ENCODE measurements at regions not wholly inside any gene's neighbourhood (a gene's known extent, or its start where the extent isn't known, plus 50 kb on each side); places are given as distances from the start of the nearest gene placed in this dataset.

DNA sequence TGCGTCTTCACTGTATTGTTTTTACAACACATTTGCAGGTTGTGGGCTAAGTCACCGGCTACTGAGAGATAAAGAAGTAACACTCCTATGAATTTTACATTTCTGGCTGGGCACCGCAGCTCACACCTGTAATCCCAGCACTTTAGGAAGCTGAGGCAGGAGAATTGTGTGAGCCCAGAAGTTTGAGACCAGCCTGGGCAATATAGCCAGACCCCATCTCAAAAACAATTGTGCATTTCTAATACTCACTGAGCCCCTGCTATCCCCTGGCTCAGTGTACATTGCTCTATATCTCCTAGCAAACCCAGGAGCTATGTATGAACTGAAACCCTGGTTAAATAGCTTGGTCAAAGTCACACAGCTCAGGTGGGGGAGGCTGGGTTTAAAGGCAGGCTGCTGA, 108.7 kb downstream of the ZNF281 start (continued):
- TF ChIP-seq, protein P1, sequence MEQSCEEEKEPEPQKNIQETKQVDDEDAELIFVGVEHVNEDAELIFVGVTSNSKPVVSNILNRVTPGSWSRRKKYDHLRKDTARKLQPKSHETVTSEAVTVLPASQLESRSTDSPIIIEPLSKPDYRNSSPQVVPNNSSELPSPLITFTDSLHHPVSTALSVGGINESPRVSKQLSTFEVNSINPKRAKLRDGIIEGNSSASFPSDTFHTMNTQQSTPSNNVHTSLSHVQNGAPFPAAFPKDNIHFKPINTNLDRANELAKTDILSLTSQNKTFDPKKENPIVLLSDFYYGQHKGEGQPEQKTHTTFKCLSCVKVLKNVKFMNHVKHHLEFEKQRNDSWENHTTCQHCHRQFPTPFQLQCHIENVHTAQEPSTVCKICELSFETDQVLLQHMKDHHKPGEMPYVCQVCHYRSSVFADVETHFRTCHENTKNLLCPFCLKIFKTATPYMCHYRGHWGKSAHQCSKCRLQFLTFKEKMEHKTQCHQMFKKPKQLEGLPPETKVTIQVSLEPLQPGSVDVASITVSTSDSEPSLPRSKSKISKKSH (CRISPR knock-in tag; IDR thresholded peaks at IDR 0.05; ENCODE audit: borderline replicate concordance), result no peak
- TF ChIP-seq ZNF256 (CRISPR knock-in tag; conservative IDR thresholded peaks at IDR 0.05), result no peak

DNA sequence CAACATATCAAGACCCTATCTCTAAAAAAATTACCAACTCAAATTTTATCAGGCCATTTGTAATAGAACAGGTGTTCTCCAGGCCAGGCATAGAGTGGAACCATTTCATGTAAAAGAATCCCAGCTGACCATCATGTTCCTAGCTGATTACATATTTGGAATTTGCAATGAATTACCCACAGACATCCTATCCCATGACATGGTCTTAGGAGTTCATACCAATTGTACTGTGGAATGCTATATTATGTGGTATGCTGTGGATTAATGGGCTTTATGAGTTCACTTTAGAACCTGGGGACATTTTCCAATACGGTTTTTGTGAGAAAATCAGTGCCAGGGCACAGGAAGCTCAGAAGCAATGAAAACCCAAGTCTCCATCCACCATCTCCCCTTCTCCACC, 110.3 kb downstream of the ZNF281 start:
- H4K20me1 ChIP-seq (ENCODE audit: insufficient read depth, low read length), result no peaks in the 10 kb centered on the region
- FAIRE-seq (no peak), ATAC-seq (no peak), DNase-seq (ENCODE audit: low spot score) (no peak)
- ChIA-PET CTCF (ENCODE audit: low intra/inter-chr PET ratio, low total read pairs) (no interaction called here), POLR2A (no interaction called here)
- no peak overlapping the region for H3K27ac ChIP-seq (ENCODE audit: extremely low read length, insufficient read depth, low read length)
- no peak overlapping the region for H3K4me3 ChIP-seq (replicated peaks in 1 of 3; ENCODE audit: insufficient read depth in 1 of 3, low read depth in 2 of 3, low read length in 3 of 3)
- no peak overlapping the region for H3K4me2 ChIP-seq (ENCODE audit: low read depth, low read length)
- peaks cover 58% of the 10 kb centered on the region for H3K4me1 ChIP-seq (ENCODE audit: insufficient read depth, low read length)
- no peaks in the 10 kb centered on the region for H3K9me3 ChIP-seq (ENCODE audit: low read length)
- in situ Hi-C loops (cut with HindIII; ENCODE audit: extremely low pct_ligation_motif_present, low pct_unique_long_range_greater_than_20kb), result no loop called here
- WGBS (ENCODE audit: low lambda C conversion rate), result 15% methylated on average over 1 of the region's 1 CpG
- intact Hi-C loops (cut with micrococcal nuclease; ENCODE audit: unreplicated experiment), result no loop called here
- H3K9ac ChIP-seq (ENCODE audit: insufficient read depth, low read depth, low read length), result no peak overlapping the region
- no peaks in the 10 kb centered on the region for H3K79me2 ChIP-seq (ENCODE audit: insufficient read depth, low read length)
- no peaks in the 10 kb centered on the region for H3K36me3 ChIP-seq (replicated peaks in 1 of 2; ENCODE audit: control insufficient read depth in 1 of 2, insufficient read depth in 2 of 2, low read length in 2 of 2)
- BruUV-seq (replicated peaks), result no TSS peak
- H3K27me3 ChIP-seq (ENCODE audit: control insufficient read depth in 1 of 2, insufficient read depth in 2 of 2, low read length in 2 of 2), result peaks cover 0 to 14% of the 10 kb centered on the region in 2 experiments; a peak in 2 of 5 replicates
- H2AFZ ChIP-seq (ENCODE audit: low read length), result no peak overlapping the region
- TF ChIP-seq RBAK (CRISPR knock-in tag; IDR thresholded peaks at IDR 0.05), result no peak
- no peak for TF ChIP-seq ZNF564 (CRISPR knock-in tag; IDR thresholded peaks at IDR 0.05)
- TF ChIP-seq GPN1 (CRISPR knock-in tag; IDR thresholded peaks at IDR 0.05; ENCODE audit: borderline replicate concordance), result no peak
- TF ChIP-seq ZNF772 (CRISPR knock-in tag; IDR thresholded peaks at IDR 0.05), result no peak
- no peak for TF ChIP-seq IKZF1 (IDR thresholded peaks at IDR 0.05)
- TF ChIP-seq, protein P2, sequence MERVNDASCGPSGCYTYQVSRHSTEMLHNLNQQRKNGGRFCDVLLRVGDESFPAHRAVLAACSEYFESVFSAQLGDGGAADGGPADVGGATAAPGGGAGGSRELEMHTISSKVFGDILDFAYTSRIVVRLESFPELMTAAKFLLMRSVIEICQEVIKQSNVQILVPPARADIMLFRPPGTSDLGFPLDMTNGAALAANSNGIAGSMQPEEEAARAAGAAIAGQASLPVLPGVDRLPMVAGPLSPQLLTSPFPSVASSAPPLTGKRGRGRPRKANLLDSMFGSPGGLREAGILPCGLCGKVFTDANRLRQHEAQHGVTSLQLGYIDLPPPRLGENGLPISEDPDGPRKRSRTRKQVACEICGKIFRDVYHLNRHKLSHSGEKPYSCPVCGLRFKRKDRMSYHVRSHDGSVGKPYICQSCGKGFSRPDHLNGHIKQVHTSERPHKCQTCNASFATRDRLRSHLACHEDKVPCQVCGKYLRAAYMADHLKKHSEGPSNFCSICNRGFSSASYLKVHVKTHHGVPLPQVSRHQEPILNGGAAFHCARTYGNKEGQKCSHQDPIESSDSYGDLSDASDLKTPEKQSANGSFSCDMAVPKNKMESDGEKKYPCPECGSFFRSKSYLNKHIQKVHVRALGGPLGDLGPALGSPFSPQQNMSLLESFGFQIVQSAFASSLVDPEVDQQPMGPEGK (CRISPR knock-in tag; IDR thresholded peaks at IDR 0.05), result no peak
- TF ChIP-seq ZNF264 (CRISPR knock-in tag; IDR thresholded peaks at IDR 0.05), result no peak
- TF ChIP-seq POGZ (CRISPR knock-in tag; IDR thresholded peaks at IDR 0.05), result no peak
- no peak for TF ChIP-seq ZMYM4 (CRISPR knock-in tag; IDR thresholded peaks at IDR 0.05)
- TF ChIP-seq, protein P3, sequence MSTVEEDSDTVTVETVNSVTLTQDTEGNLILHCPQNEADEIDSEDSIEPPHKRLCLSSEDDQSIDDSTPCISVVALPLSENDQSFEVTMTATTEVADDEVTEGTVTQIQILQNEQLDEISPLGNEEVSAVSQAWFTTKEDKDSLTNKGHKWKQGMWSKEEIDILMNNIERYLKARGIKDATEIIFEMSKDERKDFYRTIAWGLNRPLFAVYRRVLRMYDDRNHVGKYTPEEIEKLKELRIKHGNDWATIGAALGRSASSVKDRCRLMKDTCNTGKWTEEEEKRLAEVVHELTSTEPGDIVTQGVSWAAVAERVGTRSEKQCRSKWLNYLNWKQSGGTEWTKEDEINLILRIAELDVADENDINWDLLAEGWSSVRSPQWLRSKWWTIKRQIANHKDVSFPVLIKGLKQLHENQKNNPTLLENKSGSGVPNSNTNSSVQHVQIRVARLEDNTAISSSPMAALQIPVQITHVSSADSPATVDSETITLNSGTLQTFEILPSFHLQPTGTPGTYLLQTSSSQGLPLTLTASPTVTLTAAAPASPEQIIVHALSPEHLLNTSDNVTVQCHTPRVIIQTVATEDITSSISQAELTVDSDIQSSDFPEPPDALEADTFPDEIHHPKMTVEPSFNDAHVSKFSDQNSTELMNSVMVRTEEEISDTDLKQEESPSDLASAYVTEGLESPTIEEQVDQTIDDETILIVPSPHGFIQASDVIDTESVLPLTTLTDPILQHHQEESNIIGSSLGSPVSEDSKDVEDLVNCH (CRISPR knock-in tag; IDR thresholded peaks at IDR 0.05), result no peak
- no peak for TF ChIP-seq ATF7-NPFF (CRISPR knock-in tag; IDR thresholded peaks at IDR 0.05; ENCODE audit: low read depth)
- TF ChIP-seq ZNF33B (CRISPR knock-in tag; IDR thresholded peaks at IDR 0.05), result no peak
- TF ChIP-seq MBNL3 (CRISPR knock-in tag; conservative IDR thresholded peaks at IDR 0.05), result no peak
- TF ChIP-seq, protein P4, sequence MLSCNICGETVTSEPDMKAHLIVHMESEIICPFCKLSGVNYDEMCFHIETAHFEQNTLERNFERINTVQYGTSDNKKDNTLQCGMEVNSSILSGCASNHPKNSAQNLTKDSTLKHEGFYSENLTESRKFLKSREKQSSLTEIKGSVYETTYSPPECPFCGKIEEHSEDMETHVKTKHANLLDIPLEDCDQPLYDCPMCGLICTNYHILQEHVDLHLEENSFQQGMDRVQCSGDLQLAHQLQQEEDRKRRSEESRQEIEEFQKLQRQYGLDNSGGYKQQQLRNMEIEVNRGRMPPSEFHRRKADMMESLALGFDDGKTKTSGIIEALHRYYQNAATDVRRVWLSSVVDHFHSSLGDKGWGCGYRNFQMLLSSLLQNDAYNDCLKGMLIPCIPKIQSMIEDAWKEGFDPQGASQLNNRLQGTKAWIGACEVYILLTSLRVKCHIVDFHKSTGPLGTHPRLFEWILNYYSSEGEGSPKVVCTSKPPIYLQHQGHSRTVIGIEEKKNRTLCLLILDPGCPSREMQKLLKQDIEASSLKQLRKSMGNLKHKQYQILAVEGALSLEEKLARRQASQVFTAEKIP (CRISPR knock-in tag; IDR thresholded peaks at IDR 0.05; ENCODE audit: borderline replicate concordance), result no peak
- TF ChIP-seq MAFG (CRISPR knock-in tag; IDR thresholded peaks at IDR 0.05), result no peak
- no peak for TF ChIP-seq RNF2 (conservative IDR thresholded peaks at IDR 0.05; ENCODE audit: low read depth)
- TF ChIP-seq JUND (CRISPR knock-in tag; IDR thresholded peaks at IDR 0.05), result no peak

All from HepG2 (cell line).